OCI-LY7 (cell line): ENCODE measurements at regions not wholly inside any gene's neighbourhood (a gene's known extent, or its start where the extent isn't known, plus 50 kb on each side); places are given as distances from the start of the nearest gene placed in this dataset.

ENCODE experiments used
- BruUV-seq: library from RNA; stranded (reverse); fragments of 400-500 nt; replicated peaks from 2 replicates; lab custom pipeline; 2021; lab: Mats Ljungman, UMichigan
- CTCF ChIA-PET: fragments of 300-600 bp; sonication (Branson Sonifier 250); formaldehyde crosslinking; loops from one replicate; lab custom pipeline; 2022; ENCODE audit warnings: antibody characterized with exemption; ENCODE audit not compliant: unreplicated experiment; lab: Charles Lee
- POLR2A ChIA-PET: fragments of 300-600 bp; sonication (Branson Sonifier 250); formaldehyde crosslinking; loops from one replicate; lab custom pipeline; 2022; ENCODE audit warnings: antibody characterized with exemption; lab: Charles Lee
- DNase-seq: peaks from one replicate; pipeline ENCODE4 v3.0.0-alpha.2; 2015; ENCODE audit warnings: low spot score
- H2AFZ ChIP-seq: fragments of 200-600 bp; sonication (generic), shearing (Covaris generic); 2 replicates; pipeline ENCODE4 v1.6.1; 2014; ENCODE audit warnings: mild to moderate bottlenecking, antibody characterized with exemption, low read length, moderate library complexity
- H3K27ac ChIP-seq: fragments of 200-600 bp; sonication (generic); 2 replicates; pipeline ENCODE4 v1.5.1; 2014; ENCODE audit warnings: mixed run types, low read depth, mild to moderate bottlenecking, moderate library complexity, low read length, inconsistent platforms; ENCODE audit not compliant: poor library complexity, severe bottlenecking
- H3K36me3 ChIP-seq: fragments of 200-600 bp; sonication (generic); 2 replicates; pipeline ENCODE4 v1.6.1; 2014; ENCODE audit warnings: mild to moderate bottlenecking, antibody characterized with exemption, low read length, moderate library complexity, mixed read lengths; ENCODE audit not compliant: insufficient read depth
- H3K4me1 ChIP-seq: fragments of 200-600 bp; sonication (generic); 2 replicates; pipeline ENCODE4 v1.5.1; 2014; ENCODE audit warnings: mild to moderate bottlenecking, low read length; ENCODE audit not compliant: insufficient read depth, poor library complexity, severe bottlenecking
- H3K4me2 ChIP-seq: fragments of 200-600 bp; sonication (generic); 2 replicates; pipeline ENCODE4 v1.6.1; 2014; ENCODE audit warnings: mild to moderate bottlenecking, low read length
- H3K4me3 ChIP-seq: fragments of 200-600 bp; sonication (generic); 2 replicates; pipeline ENCODE4 v1.5.1; 2014; ENCODE audit warnings: mild to moderate bottlenecking, low read depth, low read length; ENCODE audit not compliant: poor library complexity, severe bottlenecking
- H3K79me2 ChIP-seq: fragments of 200-600 bp; sonication (generic); 2 replicates; pipeline ENCODE4 v1.6.1; 2016; ENCODE audit warnings: low read depth, mild to moderate bottlenecking, low read length, moderate library complexity, mixed read lengths; ENCODE audit not compliant: insufficient read depth
- H3K9me2 ChIP-seq: fragments of 200-600 bp; sonication (generic); 2 replicates; pipeline ENCODE4 v1.6.1; 2016; ENCODE audit warnings: mild to moderate bottlenecking, low read length, mixed read lengths; ENCODE audit not compliant: insufficient read depth
- H3K9me3 ChIP-seq: fragments of 200-600 bp; sonication (generic); 2 replicates; pipeline ENCODE4 v1.6.1; 2014; ENCODE audit warnings: mild to moderate bottlenecking, mixed run types, low read length, mixed read lengths
- H4K20me1 ChIP-seq: fragments of 200-600 bp; sonication (generic); 2 replicates; pipeline ENCODE4 v1.6.1; 2014; ENCODE audit warnings: mild to moderate bottlenecking, antibody characterized with exemption, low read length, moderate library complexity, mixed read lengths; ENCODE audit not compliant: insufficient read depth
- CTCF ChIP-seq: fragments of 200-600 bp; sonication (generic); conservative IDR thresholded peaks from 2 replicates; pipeline ENCODE4 v1.5.1; 2014; ENCODE audit warnings: mild to moderate bottlenecking, antibody characterized with exemption, low read length, moderate library complexity, mixed read lengths
- EZH2phosphoT487 ChIP-seq: fragments of 200-600 bp; sonication (generic); IDR thresholded peaks from 2 replicates; pipeline ENCODE4 v1.6.1; 2018; ENCODE audit warnings: low read depth, borderline replicate concordance, mild to moderate bottlenecking, mixed run types, antibody characterized with exemption, low read length, moderate library complexity, mixed read lengths
- intact Hi-C: fragments of 100-400 bp; cut with micrococcal nuclease; formaldehyde crosslinking; loops from one replicate; pipeline ENCODE4 v1.10.0; 2022; ENCODE audit not compliant: unreplicated experiment

DNA sequence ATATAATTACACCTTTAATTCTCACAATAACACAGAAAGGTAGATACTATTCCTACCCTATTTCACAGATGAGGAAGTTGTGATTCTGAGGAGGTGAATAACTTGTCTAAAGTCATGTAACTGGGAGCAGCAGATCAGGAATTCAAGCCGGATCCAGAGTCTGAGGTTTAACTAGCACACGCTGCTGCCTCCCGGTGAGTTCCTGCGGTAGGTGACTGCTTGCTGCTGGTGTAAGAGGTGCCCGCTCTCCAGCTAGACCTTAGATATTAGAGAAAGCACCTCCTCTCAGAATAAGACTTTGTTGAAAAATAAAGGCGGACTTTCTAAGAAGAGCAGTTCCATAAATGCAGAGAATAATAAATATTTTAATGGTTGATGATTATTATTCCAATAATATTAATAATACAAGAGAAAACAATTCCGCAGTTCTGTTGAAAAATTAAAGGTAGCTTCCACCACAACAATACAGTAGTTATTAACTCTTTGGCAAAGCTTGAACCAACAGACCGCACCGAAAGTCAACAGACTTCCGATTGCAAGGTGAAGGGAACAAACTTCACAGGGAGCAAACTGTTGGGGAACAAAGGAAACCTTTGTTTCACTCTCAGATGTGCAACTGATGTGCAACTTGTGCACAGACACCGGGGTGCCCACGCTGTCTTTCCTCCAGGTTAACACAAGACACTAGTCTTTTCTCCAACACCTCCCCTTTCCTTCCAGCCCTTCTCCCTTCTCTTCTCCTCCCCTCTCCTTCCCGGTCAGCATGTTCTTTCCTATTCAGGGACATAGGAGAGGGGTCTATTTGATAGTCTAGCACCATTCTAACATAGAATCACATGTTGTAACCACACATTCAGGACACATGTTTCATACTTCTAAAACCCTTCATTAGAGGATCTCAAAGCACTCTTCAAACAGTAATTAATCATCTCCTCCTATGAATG, 73.2 kb upstream of the EGLN3 start:
- no peak overlapping the region for H3K4me2 ChIP-seq
- H3K36me3 ChIP-seq, result no peaks in the 10 kb centered on the region
- H3K4me1 ChIP-seq, result no peaks in the 10 kb centered on the region
- no peak for DNase-seq
- no peaks in the 10 kb centered on the region for H4K20me1 ChIP-seq
- no peak overlapping the region for H3K27ac ChIP-seq
- BruUV-seq, result no TSS peak
- H3K9me2 ChIP-seq, result no peaks in the 10 kb centered on the region
- CTCF ChIA-PET, result no interaction called here
- H3K4me3 ChIP-seq, result no peak overlapping the region
- POLR2A ChIA-PET, result no interaction called here
- no peak overlapping the region for H2AFZ ChIP-seq
- TF ChIP-seq EZH2phosphoT487 (no peak), CTCF (no peak)
- intact Hi-C loops, result no loop called here
- H3K9me3 ChIP-seq, result no peaks in the 10 kb centered on the region
- no peaks in the 10 kb centered on the region for H3K79me2 ChIP-seq

GRCh38 chr14:34021096-34021495, 70.2 kb upstream of the EGLN3 start:
- DNase-seq, result no peak
- no peaks in the 10 kb centered on the region for H3K79me2 ChIP-seq
- BruUV-seq, result no TSS peak
- H2AFZ ChIP-seq, result no peak overlapping the region
- H3K9me3 ChIP-seq, result no peaks in the 10 kb centered on the region
- ChIA-PET POLR2A (no interaction called here), CTCF (no interaction called here)
- H4K20me1 ChIP-seq, result no peaks in the 10 kb centered on the region
- no peak overlapping the region for H3K4me3 ChIP-seq
- intact Hi-C loops, result no loop called here
- TF ChIP-seq CTCF (no peak), EZH2phosphoT487 (no peak)
- no peak overlapping the region for H3K27ac ChIP-seq
- no peaks in the 10 kb centered on the region for H3K4me1 ChIP-seq
- H3K4me2 ChIP-seq, result no peak overlapping the region
- H3K9me2 ChIP-seq, result no peaks in the 10 kb centered on the region
- no peaks in the 10 kb centered on the region for H3K36me3 ChIP-seq

GRCh38 chr14:34020014-34020413, 69.1 kb upstream of the EGLN3 start:
- no peak for DNase-seq
- Histone ChIP-seq H2AFZ (no peak overlapping the region), H4K20me1 (no peaks in the 10 kb centered on the region), H3K79me2 (no peaks in the 10 kb centered on the region), H3K36me3 (no peaks in the 10 kb centered on the region), H3K4me3 (no peak overlapping the region), H3K9me2 (no peaks in the 10 kb centered on the region), H3K4me1 (no peaks in the 10 kb centered on the region), H3K27ac (no peak overlapping the region), H3K9me3 (no peaks in the 10 kb centered on the region), H3K4me2 (no peak overlapping the region)
- POLR2A ChIA-PET, result no interaction called here
- CTCF ChIA-PET, result no interaction called here
- BruUV-seq, result no TSS peak
- intact Hi-C loops, result no loop called here
- no peak for TF ChIP-seq CTCF
- no peak for TF ChIP-seq EZH2phosphoT487
